PC-9 (cell line): ENCODE measurements at regions not wholly inside any gene's neighbourhood (a gene's known extent, or its start where the extent isn't known, plus 50 kb on each side); places are given as distances from the start of the nearest gene placed in this dataset.

Experiments used
- BruUV-seq: library from RNA; stranded (reverse); fragments of 400-500 nt; replicated peaks from 2 replicates; lab custom pipeline; 2021; lab: Mats Ljungman, UMichigan
- CTCF ChIA-PET: fragments of 300-600 bp; sonication (Branson Sonifier 250); formaldehyde crosslinking; loops from one replicate; lab custom pipeline; 2022; ENCODE audit warnings: antibody characterized with exemption; lab: Charles Lee
- POLR2A ChIA-PET: fragments of 300-600 bp; sonication (Branson Sonifier 250); formaldehyde crosslinking; loops from one replicate; lab custom pipeline; 2022; ENCODE audit warnings: antibody characterized with exemption; ENCODE audit not compliant: unreplicated experiment; lab: Charles Lee
- DNase-seq, 2 experiments: peaks; one replicate each; pipeline versions ENCODE4 v3.0.0 to v3.0.0-alpha.2; 2015 to 2022; ENCODE audit warnings: mixed read lengths in 1 of 2
- H2AFZ ChIP-seq: fragments of 200-600 bp; sonication (generic); 2 replicates; pipeline ENCODE4 v1.8.1; 2017; ENCODE audit warnings: antibody characterized with exemption
- H3F3A ChIP-seq: fragments of 200-600 bp; sonication (generic); 2 replicates; pipeline ENCODE4 v1.8.1; 2017; ENCODE audit warnings: antibody characterized with exemption, mild to moderate bottlenecking, low read depth; ENCODE audit not compliant: insufficient read depth
- H3K27ac ChIP-seq: fragments of 200-600 bp; sonication (generic); 2 replicates; pipeline ENCODE4 v1.6.1; 2016; ENCODE audit warnings: mixed run types
- H3K27me3 ChIP-seq: fragments of 200-600 bp; sonication (generic); 2 replicates; pipeline ENCODE4 v1.6.1; 2016; ENCODE audit warnings: low read depth, mixed run types; ENCODE audit not compliant: insufficient read depth
- H3K36me3 ChIP-seq: fragments of 200-600 bp; sonication (generic); 2 replicates; pipeline ENCODE4 v1.6.1; 2016; ENCODE audit warnings: low read depth, mixed run types
- H3K4me1 ChIP-seq: fragments of 200-600 bp; sonication (generic); replicated peaks from 2 replicates; pipeline ENCODE4 v1.6.1; 2016; ENCODE audit warnings: mixed run types; ENCODE audit not compliant: insufficient read depth
- H3K4me2 ChIP-seq: fragments of 200-600 bp; sonication (generic); 2 replicates; pipeline ENCODE4 v1.6.1; 2017; ENCODE audit warnings: mixed run types
- H3K4me3 ChIP-seq: fragments of 200-600 bp; sonication (generic); 2 replicates; pipeline ENCODE4 v1.6.1; 2016; ENCODE audit warnings: mixed run types
- H3K79me2 ChIP-seq: fragments of 200-600 bp; sonication (generic); 2 replicates; pipeline ENCODE4 v1.6.1; 2017; ENCODE audit warnings: low read depth, mixed run types
- H3K9me2 ChIP-seq: fragments of 200-600 bp; sonication (generic); 2 replicates; pipeline ENCODE4 v1.8.1; 2017; ENCODE audit warnings: mild to moderate bottlenecking; ENCODE audit not compliant: insufficient read depth
- H3K9me3 ChIP-seq: fragments of 200-600 bp; sonication (generic); 2 replicates; pipeline ENCODE4 v1.8.1; 2016; ENCODE audit warnings: low read depth; ENCODE audit not compliant: insufficient read depth
- H4K20me1 ChIP-seq: fragments of 200-600 bp; sonication (generic); 2 replicates; pipeline ENCODE4 v1.8.1; 2017; ENCODE audit not compliant: insufficient read depth
- CTCF ChIP-seq: fragments of 200-600 bp; sonication (generic); conservative IDR thresholded peaks from 2 replicates; pipeline ENCODE4 v1.6.1; 2017; ENCODE audit warnings: mixed run types, antibody characterized with exemption, mild to moderate bottlenecking, moderate library complexity
- EZH2 ChIP-seq: fragments of 200-600 bp; sonication (generic); IDR thresholded peaks from 2 replicates; pipeline ENCODE4 v1.8.0; 2017; ENCODE audit warnings: antibody characterized with exemption, low read depth
- intact Hi-C: fragments of 100-400 bp; cut with micrococcal nuclease; formaldehyde crosslinking; loops from one replicate; pipeline ENCODE4 v1.10.0; 2022; ENCODE audit not compliant: unreplicated experiment

GRCh38 chr7:50941525-50941924 is 158.8 kb upstream of the GRB10 start:
- ChIA-PET CTCF (no interaction called here), POLR2A (no interaction called here)
- Histone ChIP-seq H3K27me3 (no peaks in the 10 kb centered on the region), H3K36me3 (no peaks in the 10 kb centered on the region), H2AFZ (no peak overlapping the region), H3K27ac (no peak overlapping the region), H3K4me3 (no peak overlapping the region), H3K9me3 (peaks cover 3% of the 10 kb centered on the region; the same call in 1 of the 2 replicates), H3K9me2 (no peaks in the 10 kb centered on the region), H3K4me1 (no peaks in the 10 kb centered on the region), H4K20me1 (no peaks in the 10 kb centered on the region), H3K4me2 (no peak overlapping the region), H3F3A (no peaks in the 10 kb centered on the region), H3K79me2 (no peaks in the 10 kb centered on the region)
- no TSS peak for BruUV-seq
- TF ChIP-seq EZH2 (no peak), CTCF (no peak)
- intact Hi-C loops = no loop called here
- DNase-seq = no peak

GRCh38 chr7:50940621-50941020 is 157.9 kb upstream of the GRB10 start:
- TF ChIP-seq CTCF (no peak), EZH2 (no peak)
- Histone ChIP-seq H3F3A (no peaks in the 10 kb centered on the region), H4K20me1 (no peaks in the 10 kb centered on the region), H3K79me2 (no peaks in the 10 kb centered on the region), H2AFZ (no peak overlapping the region), H3K27ac (no peak overlapping the region), H3K27me3 (no peaks in the 10 kb centered on the region), H3K4me3 (no peak overlapping the region), H3K4me2 (no peak overlapping the region), H3K9me2 (no peaks in the 10 kb centered on the region), H3K9me3 (peaks cover 3% of the 10 kb centered on the region; the same call in 1 of the 2 replicates), H3K4me1 (no peaks in the 10 kb centered on the region), H3K36me3 (no peaks in the 10 kb centered on the region)
- no peak for DNase-seq
- ChIA-PET CTCF (no interaction called here), POLR2A (no interaction called here)
- no TSS peak for BruUV-seq
- intact Hi-C loops = no loop called here

- H3K4me3 ChIP-seq = no peak overlapping the region
- intact Hi-C loops = no loop called here
- H3K27ac ChIP-seq = no peak overlapping the region
- no peaks in the 10 kb centered on the region for H3K9me2 ChIP-seq
- no peaks in the 10 kb centered on the region for H3K79me2 ChIP-seq
- H3F3A ChIP-seq = no peaks in the 10 kb centered on the region
- no peak for DNase-seq
- peaks cover 7% of the 10 kb centered on the region; the same call in 1 of the 2 replicates for H3K9me3 ChIP-seq
- TF ChIP-seq CTCF = no peak
- no peak for TF ChIP-seq EZH2
- H3K4me2 ChIP-seq = no peak overlapping the region
- H4K20me1 ChIP-seq = no peaks in the 10 kb centered on the region
- CTCF ChIA-PET = no interaction called here
- H3K27me3 ChIP-seq = no peaks in the 10 kb centered on the region
- POLR2A ChIA-PET = no interaction called here
- H3K4me1 ChIP-seq = no peaks in the 10 kb centered on the region
- BruUV-seq = no TSS peak
- H2AFZ ChIP-seq = no peak overlapping the region
- H3K36me3 ChIP-seq = no peaks in the 10 kb centered on the region
Measured at GRCh38 chr7:50939021-50939420, 156.3 kb upstream of the GRB10 start.
